B cell (primary cell): ENCODE measurements at regions not wholly inside any gene's neighbourhood (a gene's known extent, or its start where the extent isn't known, plus 50 kb on each side); places are given as distances from the start of the nearest gene placed in this dataset.

ENCODE experiments used
- ATAC-seq: fragments of 200-7000 bp; cut with Tn5 transposase; one replicate; pipeline ENCODE4 v1.10.0; 2021; ENCODE audit warnings: low read depth, mild to moderate bottlenecking, moderate number of reproducible peaks, moderate library complexity
- CTCF ChIA-PET: fragments of 350-600 bp; sonication (Branson Sonifier 250); formaldehyde crosslinking; loops from one replicate; lab custom pipeline; 2021; ENCODE audit warnings: antibody characterized with exemption, inconsistent platforms; lab: Charles Lee
- POLR2A ChIA-PET: fragments of 350-600 bp; sonication (Branson Sonifier 250); formaldehyde crosslinking; loops from one replicate; lab custom pipeline; 2021; ENCODE audit warnings: antibody characterized with exemption; lab: Charles Lee
- DNase-seq: peaks from one replicate; pipeline ENCODE4 v3.0.0; 2013
- H2AFZ ChIP-seq: 2 replicates; pipeline ENCODE4 v1.6.1; 2012; ENCODE audit warnings: mild to moderate bottlenecking, low read depth, low read length; ENCODE audit not compliant: insufficient read depth, poor library complexity, severe bottlenecking
- H3K27ac ChIP-seq, 2 donors: 1 replicate in 1 of 2; 2 replicates in 1 of 2; pipeline ENCODE4 v1.5.1; 2012 to 2013; ENCODE audit warnings: low read length in 2 of 2, mild to moderate bottlenecking in 2 of 2, moderate library complexity in 1 of 2
- H3K27me3 ChIP-seq, 4 experiments: fragments of 200-600 bp in 1 of 4; sonication (generic) in 1 of 4; replicated peaks in 1 of 4; 1 replicate in 2 of 4; 2 replicates in 2 of 4; pipeline versions ENCODE4 v1.6.1 to v1.7.0; 2013 to 2016; ENCODE audit warnings: low read length in 3 of 4, mild to moderate bottlenecking in 2 of 4, mixed read lengths in 1 of 4, moderate library complexity in 1 of 4; ENCODE audit not compliant: insufficient read depth in 4 of 4, control insufficient read depth in 3 of 4; ENCODE audit errors: control extremely low read depth in 1 of 4
- H3K36me3 ChIP-seq, 2 experiments: replicated peaks in 1 of 2; 1 replicate in 1 of 2; 2 replicates in 1 of 2; pipeline versions ENCODE4 v1.6.1 to v1.7.1; 2013; ENCODE audit warnings: low read length in 1 of 2; ENCODE audit not compliant: insufficient read depth in 2 of 2, control insufficient read depth in 1 of 2; ENCODE audit errors: control extremely low read depth in 1 of 2, extremely low read depth in 1 of 2
- H3K4me1 ChIP-seq, 2 donors: fragments of 200-600 bp in 1 of 2; sonication (generic) in 1 of 2; 1 replicate in 1 of 2; 2 replicates in 1 of 2; pipeline versions ENCODE4 v1.5.1 to v1.6.1; 2013 to 2017; ENCODE audit warnings: low read length in 2 of 2; ENCODE audit not compliant: control insufficient read depth in 2 of 2, insufficient read depth in 2 of 2
- H3K4me2 ChIP-seq: replicated peaks from 2 replicates; pipeline ENCODE3; 2012; ENCODE audit warnings: mild to moderate bottlenecking, low read depth, low read length; ENCODE audit not compliant: poor library complexity, severe bottlenecking
- H3K4me3 ChIP-seq, 5 experiments: fragments of 200-600 bp in 1 of 5; sonication (generic) in 1 of 5; 1 replicate in 3 of 5; 2 replicates in 2 of 5; pipeline versions ENCODE4 v1.5.1 to v1.7.0; 2011 to 2016; ENCODE audit warnings: low read length in 4 of 5, mild to moderate bottlenecking in 4 of 5, low read depth in 2 of 5, control low read depth in 1 of 5, moderate library complexity in 1 of 5; ENCODE audit not compliant: insufficient read depth in 1 of 5; ENCODE audit errors: control extremely low read depth in 1 of 5, extremely low read depth in 1 of 5
- H3K79me2 ChIP-seq: fragments of 200-600 bp; sonication (generic); one replicate; pipeline ENCODE4 v1.6.0; 2016; ENCODE audit warnings: low read length; ENCODE audit not compliant: control insufficient read depth, insufficient read depth
- H3K9ac ChIP-seq: fragments of 200-600 bp; sonication (generic); 2 replicates; pipeline ENCODE4 v1.6.1; 2017; ENCODE audit warnings: mild to moderate bottlenecking, low read length, moderate library complexity
- H3K9me3 ChIP-seq, 3 donors: one replicate each; pipeline versions ENCODE4 v1.6.1 to v1.7.1; 2013; ENCODE audit warnings: low read length in 2 of 3; ENCODE audit not compliant: control insufficient read depth in 2 of 3, insufficient read depth in 1 of 3; ENCODE audit errors: control extremely low read depth in 1 of 3
- H4K20me1 ChIP-seq: 2 replicates; pipeline ENCODE4 v1.6.0; 2012; ENCODE audit warnings: mild to moderate bottlenecking, low read length; ENCODE audit not compliant: insufficient read depth, control insufficient read depth, poor library complexity, severe bottlenecking
- H3K27ac Mint-ChIP-seq: one replicate; pipeline ENCODE4 v1.8.0; 2021; ENCODE audit warnings: mixed read lengths
- H3K27me3 Mint-ChIP-seq: one replicate; pipeline ENCODE4 v1.8.0; 2021; ENCODE audit warnings: mixed read lengths
- H3K4me1 Mint-ChIP-seq: one replicate; pipeline ENCODE4 v1.8.0; 2021; ENCODE audit warnings: mixed read lengths
- H3K4me3 Mint-ChIP-seq: one replicate; pipeline ENCODE4 v1.8.0; 2021; ENCODE audit warnings: mixed read lengths
- H3K9me3 Mint-ChIP-seq: one replicate; pipeline ENCODE4 v1.8.0; 2022; ENCODE audit warnings: mixed read lengths; ENCODE audit not compliant: insufficient read depth
- EZH2 ChIP-seq: IDR thresholded peaks from 2 replicates; pipeline ENCODE4 v1.6.1; 2012; ENCODE audit warnings: borderline replicate concordance, low read depth, mild to moderate bottlenecking, moderate library complexity, low read length; ENCODE audit not compliant: insufficient read depth, poor library complexity, severe bottlenecking
- WGBS: methylation state at CpG from one replicate; pipeline ENCODE4 v1.1.5; 2013; ENCODE audit warnings: missing lambda C conversion rate; ENCODE audit not compliant: insufficient coverage; 5-methylcytosine and 5-hydroxymethylcytosine counted together
- intact Hi-C: fragments of 100-400 bp; cut with micrococcal nuclease; formaldehyde crosslinking; loops from one replicate; pipeline ENCODE4 v1.10.0; 2022
- TF ChIP-seq, protein P1 (sequence below): fragments of 200-600 bp; IDR thresholded peaks from one replicate; pipeline ENCODE4 v1.8.0; 2022; ENCODE audit warnings: antibody characterized with exemption, mild to moderate bottlenecking

DNA sequence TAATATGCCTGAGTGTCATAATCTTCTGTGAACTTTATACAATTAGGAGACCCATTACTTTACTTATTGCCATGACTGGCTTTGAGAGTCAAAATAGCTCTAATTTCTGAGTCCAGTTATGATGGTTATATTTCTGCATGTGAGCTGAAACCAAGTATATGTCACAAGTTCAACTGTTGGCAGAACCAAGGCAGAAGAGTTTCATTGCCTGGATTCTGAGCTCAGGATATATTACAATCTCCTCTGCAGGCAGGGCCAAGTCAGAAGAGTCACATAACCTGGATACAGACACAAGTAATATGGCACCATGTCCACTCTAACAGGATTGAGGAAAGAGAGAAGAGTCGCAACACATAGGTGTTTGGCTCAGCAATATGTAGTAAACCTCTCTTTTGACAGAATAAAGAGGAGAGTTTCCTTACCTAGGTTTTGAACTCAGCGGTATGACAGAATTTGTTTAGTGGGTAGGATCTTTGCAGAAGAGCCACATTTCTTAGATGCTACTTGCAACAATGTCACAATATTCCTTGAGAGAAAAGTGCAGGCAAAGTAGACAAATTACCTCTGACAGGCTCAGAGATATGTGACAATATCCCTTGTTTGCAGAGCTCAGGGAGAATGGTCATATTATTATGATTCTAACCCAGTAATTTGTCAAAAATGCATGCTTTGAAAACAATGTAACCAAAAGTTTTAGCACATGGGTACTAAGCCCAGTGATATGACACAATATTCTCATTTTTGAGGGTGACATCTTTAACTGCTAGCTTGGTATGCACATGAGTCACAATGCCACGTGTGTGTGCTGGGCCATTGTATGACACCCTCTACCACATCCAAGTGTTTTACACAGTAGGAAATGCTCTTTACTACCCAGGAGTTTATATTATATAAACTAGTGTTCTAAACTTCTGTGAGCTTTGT, 895.3 kb upstream of the AMELY start:
- H3K4me1 Mint-ChIP-seq = no peaks in the 10 kb centered on the region
- no peak overlapping the region for H3K4me3 ChIP-seq
- H3K36me3 ChIP-seq = no peaks in the 10 kb centered on the region
- no peaks in the 10 kb centered on the region for H3K9me3 Mint-ChIP-seq
- no peak for TF ChIP-seq EZH2
- TF ChIP-seq, protein P1, sequence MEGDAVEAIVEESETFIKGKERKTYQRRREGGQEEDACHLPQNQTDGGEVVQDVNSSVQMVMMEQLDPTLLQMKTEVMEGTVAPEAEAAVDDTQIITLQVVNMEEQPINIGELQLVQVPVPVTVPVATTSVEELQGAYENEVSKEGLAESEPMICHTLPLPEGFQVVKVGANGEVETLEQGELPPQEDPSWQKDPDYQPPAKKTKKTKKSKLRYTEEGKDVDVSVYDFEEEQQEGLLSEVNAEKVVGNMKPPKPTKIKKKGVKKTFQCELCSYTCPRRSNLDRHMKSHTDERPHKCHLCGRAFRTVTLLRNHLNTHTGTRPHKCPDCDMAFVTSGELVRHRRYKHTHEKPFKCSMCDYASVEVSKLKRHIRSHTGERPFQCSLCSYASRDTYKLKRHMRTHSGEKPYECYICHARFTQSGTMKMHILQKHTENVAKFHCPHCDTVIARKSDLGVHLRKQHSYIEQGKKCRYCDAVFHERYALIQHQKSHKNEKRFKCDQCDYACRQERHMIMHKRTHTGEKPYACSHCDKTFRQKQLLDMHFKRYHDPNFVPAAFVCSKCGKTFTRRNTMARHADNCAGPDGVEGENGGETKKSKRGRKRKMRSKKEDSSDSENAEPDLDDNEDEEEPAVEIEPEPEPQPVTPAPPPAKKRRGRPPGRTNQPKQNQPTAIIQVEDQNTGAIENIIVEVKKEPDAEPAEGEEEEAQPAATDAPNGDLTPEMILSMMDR = no peak
- no peaks in the 10 kb centered on the region for H4K20me1 ChIP-seq
- no peaks in the 10 kb centered on the region for H3K27me3 ChIP-seq
- no peaks in the 10 kb centered on the region for H3K79me2 ChIP-seq
- H3K27ac ChIP-seq = no peak overlapping the region
- H3K9ac ChIP-seq = no peak overlapping the region
- H3K4me1 ChIP-seq = no peaks in the 10 kb centered on the region
- ATAC-seq (no peak), DNase-seq (no peak)
- ChIA-PET CTCF (no interaction called here), POLR2A (no interaction called here)
- intact Hi-C loops = no loop called here
- no peak overlapping the region for H3K4me3 Mint-ChIP-seq
- H3K9me3 ChIP-seq = no peaks in the 10 kb centered on the region
- H2AFZ ChIP-seq = no peak overlapping the region
- no peaks in the 10 kb centered on the region for H3K27me3 Mint-ChIP-seq
- H3K27ac Mint-ChIP-seq = no peak overlapping the region
- H3K4me2 ChIP-seq = no peak overlapping the region
- WGBS = no CpG with 5 or more reads among the region's 3 CpGs

DNA sequence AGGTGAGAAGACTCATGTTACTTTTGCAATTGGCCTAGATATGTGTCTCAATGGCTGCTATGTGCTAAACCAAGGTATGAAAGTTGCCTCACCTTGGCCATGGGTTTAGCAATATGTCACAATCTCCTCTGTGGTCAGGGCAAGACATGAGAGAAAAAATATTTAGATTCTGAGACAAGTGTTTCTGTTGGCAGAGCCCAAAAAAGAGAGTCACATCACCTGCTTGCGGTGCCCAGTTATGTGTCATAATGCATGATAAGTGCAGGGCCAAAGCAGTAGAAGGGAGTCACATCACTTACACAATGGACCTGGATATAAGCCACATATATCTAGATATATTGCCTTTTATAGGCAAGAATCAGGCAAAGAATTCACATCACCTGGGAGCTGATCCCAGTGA, 894.1 kb upstream of the AMELY start:
- DNase-seq (no peak), ATAC-seq (no peak)
- H3K27ac ChIP-seq = no peak overlapping the region
- intact Hi-C loops = no loop called here
- CTCF ChIA-PET = no interaction called here
- TF ChIP-seq, protein P1 = no peak
- TF ChIP-seq EZH2 = no peak
- H3K9me3 ChIP-seq = no peaks in the 10 kb centered on the region
- no peaks in the 10 kb centered on the region for H3K79me2 ChIP-seq
- no peak overlapping the region for H3K9ac ChIP-seq
- no peaks in the 10 kb centered on the region for H3K27me3 ChIP-seq
- Mint-ChIP-seq H3K27ac (no peak overlapping the region), H3K9me3 (no peaks in the 10 kb centered on the region), H3K4me3 (no peak overlapping the region), H3K4me1 (no peaks in the 10 kb centered on the region), H3K27me3 (no peaks in the 10 kb centered on the region)
- POLR2A ChIA-PET = no interaction called here
- no peak overlapping the region for H3K4me3 ChIP-seq
- no peaks in the 10 kb centered on the region for H3K4me1 ChIP-seq
- H4K20me1 ChIP-seq = no peaks in the 10 kb centered on the region
- no CpG with 5 or more reads among the region's 1 CpG for WGBS
- H3K4me2 ChIP-seq = no peak overlapping the region
- no peaks in the 10 kb centered on the region for H3K36me3 ChIP-seq
- H2AFZ ChIP-seq = no peak overlapping the region
